Neural cell (in vitro differentiated cells): ENCODE measurements at regions not wholly inside any gene's neighbourhood (a gene's known extent, or its start where the extent isn't known, plus 50 kb on each side); places are given as distances from the start of the nearest gene placed in this dataset.

Experiments
- H2AFZ ChIP-seq: fragments of 200-600, 300-800 bp; sonication (generic), shearing (Covaris generic); 2 replicates; pipeline ENCODE4 v1.6.0; 2014; ENCODE audit warnings: low read depth, mild to moderate bottlenecking, antibody characterized with exemption, low read length, moderate library complexity
- H3F3A ChIP-seq: fragments of 200-600 bp; shearing (Covaris generic); 2 replicates; pipeline ENCODE4 v1.6.1; 2016; ENCODE audit warnings: mild to moderate bottlenecking, moderate library complexity, mixed read lengths, antibody characterized with exemption, low read length; ENCODE audit not compliant: insufficient read depth, poor library complexity, severe bottlenecking
- H3K27ac ChIP-seq: fragments of 200-600, 300-800 bp; sonication (generic), shearing (Covaris generic); 2 replicates; pipeline ENCODE4 v1.5.1; 2014; ENCODE audit warnings: mild to moderate bottlenecking, low read length, moderate library complexity
- H3K27me3 ChIP-seq: fragments of 300-800, 200-600 bp; sonication (generic), shearing (Covaris generic); 2 replicates; pipeline ENCODE4 v1.6.0; 2014; ENCODE audit warnings: mild to moderate bottlenecking, low read depth, low read length, moderate library complexity; ENCODE audit not compliant: insufficient read depth
- H3K36me3 ChIP-seq: fragments of 300-800, 200-600 bp; sonication (generic), shearing (Covaris generic); 2 replicates; pipeline ENCODE4 v1.5.1; 2014; ENCODE audit warnings: mild to moderate bottlenecking, antibody characterized with exemption, low read length, moderate library complexity; ENCODE audit not compliant: insufficient read depth
- H3K4me2 ChIP-seq: fragments of 300-800, 200-600 bp; sonication (generic), shearing (Covaris generic); 2 replicates; pipeline ENCODE4 v1.6.0; 2014; ENCODE audit warnings: mild to moderate bottlenecking, low read length
- H3K4me3 ChIP-seq: fragments of 300-800, 200-600 bp; sonication (generic), shearing (Covaris generic); 2 replicates; pipeline ENCODE4 v1.5.1; 2014; ENCODE audit warnings: mild to moderate bottlenecking, low read length, moderate library complexity
- H3K79me2 ChIP-seq: fragments of 200-600 bp; shearing (Covaris generic); replicated peaks from 2 replicates; pipeline ENCODE4 v1.6.0; 2014; ENCODE audit warnings: mild to moderate bottlenecking, low read length, moderate library complexity; ENCODE audit not compliant: insufficient read depth
- H3K9ac ChIP-seq: fragments of 300-800, 200-600 bp; sonication (generic), shearing (Covaris generic); 2 replicates; pipeline ENCODE4 v1.6.1; 2016; ENCODE audit warnings: mild to moderate bottlenecking, low read length, mixed read lengths
- H3K9me2 ChIP-seq: fragments of 200-600 bp; shearing (Covaris generic); 2 replicates; pipeline ENCODE4 v1.6.1; 2016; ENCODE audit warnings: mild to moderate bottlenecking, low read length, mixed read lengths; ENCODE audit not compliant: insufficient read depth
- H3K9me3 ChIP-seq: fragments of 200-600, 300-800 bp; sonication (generic), shearing (Covaris generic); 2 replicates; pipeline ENCODE4 v1.6.1; 2016; ENCODE audit warnings: mild to moderate bottlenecking, mixed run types, low read length, moderate library complexity, mixed read lengths
- H4K20me1 ChIP-seq: fragments of 200-600 bp; shearing (Covaris generic); 2 replicates; pipeline ENCODE4 v1.6.1; 2016; ENCODE audit warnings: mild to moderate bottlenecking, mixed run types; ENCODE audit not compliant: insufficient read depth
- EP300 ChIP-seq: fragments of 450-650 bp; conservative IDR thresholded peaks from 2 replicates; pipeline ENCODE4 v1.6.1; 2014; ENCODE audit warnings: antibody characterized with exemption, mild to moderate bottlenecking, moderate library complexity; ENCODE audit not compliant: poor library complexity, severe bottlenecking
- EZH2 ChIP-seq: fragments of 200-600, 300-800 bp; shearing (Covaris generic), sonication (generic); IDR thresholded peaks from 2 replicates; pipeline ENCODE4 v1.6.1; 2014; ENCODE audit warnings: antibody characterized with exemption, low read length, borderline replicate concordance, mild to moderate bottlenecking; ENCODE audit not compliant: insufficient read depth, poor library complexity, severe bottlenecking
- MXI1 ChIP-seq: fragments of 450-650 bp; conservative IDR thresholded peaks from 2 replicates; pipeline ENCODE4 v1.6.1; 2014; ENCODE audit warnings: antibody characterized with exemption, mild to moderate bottlenecking; ENCODE audit not compliant: poor library complexity, severe bottlenecking
- POLR2AphosphoS5 ChIP-seq: IDR thresholded peaks from 2 replicates; pipeline ENCODE4 v1.6.1; 2012
- RAD21 ChIP-seq: fragments of 450-650 bp; conservative IDR thresholded peaks from 2 replicates; pipeline ENCODE4 v1.6.1; 2014; ENCODE audit warnings: antibody characterized with exemption, mild to moderate bottlenecking, moderate library complexity
- SMC3 ChIP-seq: fragments of 450-650 bp; conservative IDR thresholded peaks from 2 replicates; pipeline ENCODE4 v1.6.1; 2014; ENCODE audit warnings: antibody characterized with exemption, mild to moderate bottlenecking, moderate library complexity; ENCODE audit not compliant: poor library complexity
- TAF1 ChIP-seq: IDR thresholded peaks from 2 replicates; pipeline ENCODE4 v1.6.1; 2012; ENCODE audit warnings: low read depth
- TF ChIP-seq, protein P1 (sequence below): fragments of 450-650 bp; IDR thresholded peaks from 2 replicates; pipeline ENCODE4 v1.5.1; 2014; ENCODE audit warnings: antibody characterized with exemption, mild to moderate bottlenecking, moderate library complexity; ENCODE audit not compliant: poor library complexity, severe bottlenecking
- TF ChIP-seq, protein P2 (sequence below): IDR thresholded peaks from 2 replicates; pipeline ENCODE4 v1.6.1; 2012; ENCODE audit warnings: borderline replicate concordance

DNA sequence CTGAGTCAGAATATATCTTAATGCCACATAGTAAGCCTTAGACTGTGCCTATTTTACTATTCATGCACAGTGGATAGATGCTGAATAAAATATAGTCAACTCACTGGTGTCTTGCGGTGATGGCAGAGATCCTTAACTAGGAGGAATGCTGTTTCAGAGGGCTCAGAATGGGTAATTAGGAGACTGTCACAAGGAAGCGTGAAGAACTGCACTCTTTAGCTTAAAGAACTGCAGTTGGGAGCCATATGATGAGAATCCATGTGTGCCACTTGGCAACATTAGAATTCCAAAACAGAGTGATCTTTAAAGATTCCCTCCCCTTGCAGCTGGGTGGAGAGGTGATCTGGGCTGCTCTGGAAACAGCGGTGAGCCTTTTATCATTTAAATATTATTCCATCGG is 357.6 kb downstream of the MCTP2 start:
- Histone ChIP-seq H3K36me3 (no peaks in the 10 kb centered on the region), H3K9me2 (no peaks in the 10 kb centered on the region), H4K20me1 (no peaks in the 10 kb centered on the region), H3K79me2 (no peaks in the 10 kb centered on the region), H3K9ac (no peak overlapping the region), H3K27ac (no peak overlapping the region), H3K27me3 (no peaks in the 10 kb centered on the region), H2AFZ (no peak overlapping the region), H3K9me3 (no peaks in the 10 kb centered on the region), H3F3A (no peaks in the 10 kb centered on the region), H3K4me2 (no peak overlapping the region), H3K4me3 (no peak overlapping the region)
- no peak for TF ChIP-seq POLR2AphosphoS5
- TF ChIP-seq, protein P1, sequence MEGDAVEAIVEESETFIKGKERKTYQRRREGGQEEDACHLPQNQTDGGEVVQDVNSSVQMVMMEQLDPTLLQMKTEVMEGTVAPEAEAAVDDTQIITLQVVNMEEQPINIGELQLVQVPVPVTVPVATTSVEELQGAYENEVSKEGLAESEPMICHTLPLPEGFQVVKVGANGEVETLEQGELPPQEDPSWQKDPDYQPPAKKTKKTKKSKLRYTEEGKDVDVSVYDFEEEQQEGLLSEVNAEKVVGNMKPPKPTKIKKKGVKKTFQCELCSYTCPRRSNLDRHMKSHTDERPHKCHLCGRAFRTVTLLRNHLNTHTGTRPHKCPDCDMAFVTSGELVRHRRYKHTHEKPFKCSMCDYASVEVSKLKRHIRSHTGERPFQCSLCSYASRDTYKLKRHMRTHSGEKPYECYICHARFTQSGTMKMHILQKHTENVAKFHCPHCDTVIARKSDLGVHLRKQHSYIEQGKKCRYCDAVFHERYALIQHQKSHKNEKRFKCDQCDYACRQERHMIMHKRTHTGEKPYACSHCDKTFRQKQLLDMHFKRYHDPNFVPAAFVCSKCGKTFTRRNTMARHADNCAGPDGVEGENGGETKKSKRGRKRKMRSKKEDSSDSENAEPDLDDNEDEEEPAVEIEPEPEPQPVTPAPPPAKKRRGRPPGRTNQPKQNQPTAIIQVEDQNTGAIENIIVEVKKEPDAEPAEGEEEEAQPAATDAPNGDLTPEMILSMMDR = no peak
- no peak for TF ChIP-seq SMC3
- no peak for TF ChIP-seq RAD21

DNA sequence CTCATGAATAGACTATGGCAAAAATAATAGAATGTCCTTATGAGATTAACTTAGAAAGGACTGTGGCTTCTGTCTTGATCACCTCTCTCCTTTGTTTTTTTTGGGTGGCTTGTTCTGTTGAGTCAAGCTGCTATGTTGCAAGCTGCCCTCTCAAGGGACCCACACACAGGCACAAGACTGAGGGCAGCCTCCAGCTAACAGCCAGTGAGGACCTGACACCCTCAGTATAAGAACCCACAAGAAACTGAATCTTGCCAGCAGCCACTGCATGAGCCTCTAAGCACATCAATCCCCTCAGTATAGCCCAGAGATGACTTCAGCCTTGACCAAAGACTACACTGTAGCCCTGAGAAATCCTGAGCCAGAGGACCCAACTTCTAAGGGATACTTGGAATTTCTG is 361.1 kb downstream of the MCTP2 start:
- no peaks in the 10 kb centered on the region for H3K9me2 ChIP-seq
- H3K27ac ChIP-seq = no peak overlapping the region
- no peaks in the 10 kb centered on the region for H3K27me3 ChIP-seq
- H3K4me3 ChIP-seq = no peak overlapping the region
- no peak overlapping the region for H2AFZ ChIP-seq
- H4K20me1 ChIP-seq = no peaks in the 10 kb centered on the region
- no peak overlapping the region for H3K4me2 ChIP-seq
- no peaks in the 10 kb centered on the region for H3K36me3 ChIP-seq
- no peak for TF ChIP-seq POLR2AphosphoS5
- no peak for TF ChIP-seq SMC3
- no peak for TF ChIP-seq EP300
- TF ChIP-seq MXI1 = no peak
- no peak for TF ChIP-seq TAF1
- TF ChIP-seq RAD21 = no peak
- TF ChIP-seq, protein P2, sequence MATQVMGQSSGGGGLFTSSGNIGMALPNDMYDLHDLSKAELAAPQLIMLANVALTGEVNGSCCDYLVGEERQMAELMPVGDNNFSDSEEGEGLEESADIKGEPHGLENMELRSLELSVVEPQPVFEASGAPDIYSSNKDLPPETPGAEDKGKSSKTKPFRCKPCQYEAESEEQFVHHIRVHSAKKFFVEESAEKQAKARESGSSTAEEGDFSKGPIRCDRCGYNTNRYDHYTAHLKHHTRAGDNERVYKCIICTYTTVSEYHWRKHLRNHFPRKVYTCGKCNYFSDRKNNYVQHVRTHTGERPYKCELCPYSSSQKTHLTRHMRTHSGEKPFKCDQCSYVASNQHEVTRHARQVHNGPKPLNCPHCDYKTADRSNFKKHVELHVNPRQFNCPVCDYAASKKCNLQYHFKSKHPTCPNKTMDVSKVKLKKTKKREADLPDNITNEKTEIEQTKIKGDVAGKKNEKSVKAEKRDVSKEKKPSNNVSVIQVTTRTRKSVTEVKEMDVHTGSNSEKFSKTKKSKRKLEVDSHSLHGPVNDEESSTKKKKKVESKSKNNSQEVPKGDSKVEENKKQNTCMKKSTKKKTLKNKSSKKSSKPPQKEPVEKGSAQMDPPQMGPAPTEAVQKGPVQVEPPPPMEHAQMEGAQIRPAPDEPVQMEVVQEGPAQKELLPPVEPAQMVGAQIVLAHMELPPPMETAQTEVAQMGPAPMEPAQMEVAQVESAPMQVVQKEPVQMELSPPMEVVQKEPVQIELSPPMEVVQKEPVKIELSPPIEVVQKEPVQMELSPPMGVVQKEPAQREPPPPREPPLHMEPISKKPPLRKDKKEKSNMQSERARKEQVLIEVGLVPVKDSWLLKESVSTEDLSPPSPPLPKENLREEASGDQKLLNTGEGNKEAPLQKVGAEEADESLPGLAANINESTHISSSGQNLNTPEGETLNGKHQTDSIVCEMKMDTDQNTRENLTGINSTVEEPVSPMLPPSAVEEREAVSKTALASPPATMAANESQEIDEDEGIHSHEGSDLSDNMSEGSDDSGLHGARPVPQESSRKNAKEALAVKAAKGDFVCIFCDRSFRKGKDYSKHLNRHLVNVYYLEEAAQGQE = no peak
- TF ChIP-seq, protein P1 = no peak
- TF ChIP-seq EZH2 = no peak
- H3K9ac ChIP-seq = no peak overlapping the region
- no peaks in the 10 kb centered on the region for H3K9me3 ChIP-seq
- no peaks in the 10 kb centered on the region for H3F3A ChIP-seq
- H3K79me2 ChIP-seq = no peaks in the 10 kb centered on the region
